ENCODE measurements at regions not wholly inside any gene's neighbourhood (a gene's known extent, or its start where the extent isn't known, plus 50 kb on each side); places are given as distances from the start of the nearest gene placed in this dataset.

DNA sequence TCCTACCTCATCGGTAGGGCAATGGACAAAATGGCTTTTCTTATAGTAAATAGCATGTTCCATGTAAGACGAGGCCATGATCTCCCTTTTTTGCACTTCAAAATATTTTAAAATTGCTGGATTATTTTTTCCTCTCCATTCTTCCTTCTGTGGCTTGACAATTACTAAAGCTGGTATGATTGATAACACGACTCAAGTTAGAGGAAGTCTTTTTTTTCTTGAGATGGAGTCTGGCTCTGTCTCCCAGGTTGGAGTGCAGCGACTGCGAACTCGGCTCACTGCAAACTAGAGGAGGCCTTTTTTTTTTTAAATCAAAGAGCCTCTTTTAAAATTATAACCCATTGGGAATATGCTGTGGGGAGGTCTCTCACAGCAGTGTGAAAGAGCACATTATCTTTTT, 124.5 kb upstream of the TBL1XR1 start:
- Histone ChIP-seq H3K36me3 (ENCODE audit: insufficient read depth, low read length) (no peaks in the 10 kb centered on the region), H4K20me1 (ENCODE audit: insufficient read depth, low read length) (no peaks in the 10 kb centered on the region), H2AFZ (ENCODE audit: low read length) (no peak overlapping the region), H3K79me2 (ENCODE audit: insufficient read depth, low read length) (no peaks in the 10 kb centered on the region), H3K27me3 (ENCODE audit: insufficient read depth, low read length) (no peaks in the 10 kb centered on the region), H3K27ac (ENCODE audit: low read depth, low read length) (no peak overlapping the region), H3K4me1 (ENCODE audit: insufficient read depth, low read length) (peaks cover 12% of the 10 kb centered on the region), H3K9me3 (ENCODE audit: low read depth, low read length) (no peaks in the 10 kb centered on the region), H3K4me3 (ENCODE audit: insufficient read depth, low read length) (no peak overlapping the region), H3K4me2 (ENCODE audit: insufficient read depth, low read length) (no peak overlapping the region)
- no peak for DNase-seq (ENCODE audit: insufficient read length, low spot score, missing footprints)
- TF ChIP-seq, protein P1, sequence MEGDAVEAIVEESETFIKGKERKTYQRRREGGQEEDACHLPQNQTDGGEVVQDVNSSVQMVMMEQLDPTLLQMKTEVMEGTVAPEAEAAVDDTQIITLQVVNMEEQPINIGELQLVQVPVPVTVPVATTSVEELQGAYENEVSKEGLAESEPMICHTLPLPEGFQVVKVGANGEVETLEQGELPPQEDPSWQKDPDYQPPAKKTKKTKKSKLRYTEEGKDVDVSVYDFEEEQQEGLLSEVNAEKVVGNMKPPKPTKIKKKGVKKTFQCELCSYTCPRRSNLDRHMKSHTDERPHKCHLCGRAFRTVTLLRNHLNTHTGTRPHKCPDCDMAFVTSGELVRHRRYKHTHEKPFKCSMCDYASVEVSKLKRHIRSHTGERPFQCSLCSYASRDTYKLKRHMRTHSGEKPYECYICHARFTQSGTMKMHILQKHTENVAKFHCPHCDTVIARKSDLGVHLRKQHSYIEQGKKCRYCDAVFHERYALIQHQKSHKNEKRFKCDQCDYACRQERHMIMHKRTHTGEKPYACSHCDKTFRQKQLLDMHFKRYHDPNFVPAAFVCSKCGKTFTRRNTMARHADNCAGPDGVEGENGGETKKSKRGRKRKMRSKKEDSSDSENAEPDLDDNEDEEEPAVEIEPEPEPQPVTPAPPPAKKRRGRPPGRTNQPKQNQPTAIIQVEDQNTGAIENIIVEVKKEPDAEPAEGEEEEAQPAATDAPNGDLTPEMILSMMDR (IDR thresholded peaks at IDR 0.05; ENCODE audit: extremely low read depth, low read depth, low read length), result no peak

DNA sequence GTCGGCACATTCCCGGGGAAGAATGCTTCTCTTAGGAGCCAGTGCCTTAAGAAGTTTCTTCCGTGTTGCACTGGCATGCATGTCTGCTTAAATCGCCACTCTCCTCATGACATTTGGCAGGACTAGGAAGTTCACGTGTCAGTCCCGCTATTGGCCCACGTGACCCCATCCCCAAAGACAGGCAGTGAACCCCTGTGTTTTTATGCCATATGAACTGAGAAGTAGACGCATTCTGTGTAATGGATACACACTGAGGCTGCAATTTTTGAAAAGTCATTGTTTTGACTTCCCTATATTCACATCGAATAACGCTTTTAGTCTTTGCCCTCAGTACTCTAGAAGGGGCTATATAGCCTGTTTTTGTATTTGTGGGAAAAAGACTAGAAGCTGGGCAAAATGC, 125.6 kb upstream of the TBL1XR1 start:
- Histone ChIP-seq H4K20me1 (ENCODE audit: insufficient read depth, low read length) (no peaks in the 10 kb centered on the region), H2AFZ (ENCODE audit: low read length) (no peak overlapping the region), H3K4me2 (ENCODE audit: insufficient read depth, low read length) (no peak overlapping the region), H3K4me3 (ENCODE audit: insufficient read depth, low read length) (no peak overlapping the region), H3K4me1 (ENCODE audit: insufficient read depth, low read length) (peaks cover 12% of the 10 kb centered on the region), H3K9me3 (ENCODE audit: low read depth, low read length) (no peaks in the 10 kb centered on the region), H3K27ac (ENCODE audit: low read depth, low read length) (no peak overlapping the region), H3K79me2 (ENCODE audit: insufficient read depth, low read length) (no peaks in the 10 kb centered on the region), H3K36me3 (ENCODE audit: insufficient read depth, low read length) (no peaks in the 10 kb centered on the region), H3K27me3 (ENCODE audit: insufficient read depth, low read length) (no peaks in the 10 kb centered on the region)
- TF ChIP-seq, protein P1 (IDR thresholded peaks at IDR 0.05; ENCODE audit: extremely low read depth, low read depth, low read length), result no peak
- no peak for DNase-seq (ENCODE audit: insufficient read length, low spot score, missing footprints)

DNA sequence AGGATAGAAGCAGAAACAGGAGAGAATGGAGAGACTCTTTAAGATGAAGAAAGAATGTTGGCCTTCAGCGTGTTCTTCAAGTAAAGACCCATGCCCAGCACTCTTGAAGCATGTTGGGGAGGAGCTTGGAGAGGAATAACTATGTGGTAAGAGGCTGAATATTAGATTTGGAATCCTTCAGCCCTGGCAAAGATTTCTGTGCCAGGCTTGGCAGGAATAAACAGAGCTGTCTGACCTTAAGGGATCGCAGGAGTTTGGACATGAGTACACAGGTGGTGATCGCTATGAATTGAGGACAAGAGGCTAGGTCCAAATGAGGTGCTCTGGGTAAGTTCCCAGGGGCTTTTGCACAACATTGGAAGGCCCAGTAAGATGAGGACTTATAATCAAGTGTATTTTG, 132.6 kb upstream of the TBL1XR1 start:
- H3K36me3 ChIP-seq (ENCODE audit: insufficient read depth, low read length), result no peaks in the 10 kb centered on the region
- TF ChIP-seq, protein P1 (IDR thresholded peaks at IDR 0.05; ENCODE audit: extremely low read depth, low read depth, low read length), result no peak
- peak overlapping the region; percentile 20 for H2AFZ ChIP-seq (ENCODE audit: low read length)
- H3K4me2 ChIP-seq (ENCODE audit: insufficient read depth, low read length), result no peak overlapping the region
- no peaks in the 10 kb centered on the region for H4K20me1 ChIP-seq (ENCODE audit: insufficient read depth, low read length)
- H3K4me1 ChIP-seq (ENCODE audit: insufficient read depth, low read length), result peaks cover 5% of the 10 kb centered on the region
- no peaks in the 10 kb centered on the region for H3K79me2 ChIP-seq (ENCODE audit: insufficient read depth, low read length)
- H3K9me3 ChIP-seq (ENCODE audit: low read depth, low read length), result no peaks in the 10 kb centered on the region
- no peaks in the 10 kb centered on the region for H3K27me3 ChIP-seq (ENCODE audit: insufficient read depth, low read length)
- no peak for DNase-seq (ENCODE audit: insufficient read length, low spot score, missing footprints)
- H3K27ac ChIP-seq (ENCODE audit: low read depth, low read length), result no peak overlapping the region
- no peak overlapping the region for H3K4me3 ChIP-seq (ENCODE audit: insufficient read depth, low read length)

DNA sequence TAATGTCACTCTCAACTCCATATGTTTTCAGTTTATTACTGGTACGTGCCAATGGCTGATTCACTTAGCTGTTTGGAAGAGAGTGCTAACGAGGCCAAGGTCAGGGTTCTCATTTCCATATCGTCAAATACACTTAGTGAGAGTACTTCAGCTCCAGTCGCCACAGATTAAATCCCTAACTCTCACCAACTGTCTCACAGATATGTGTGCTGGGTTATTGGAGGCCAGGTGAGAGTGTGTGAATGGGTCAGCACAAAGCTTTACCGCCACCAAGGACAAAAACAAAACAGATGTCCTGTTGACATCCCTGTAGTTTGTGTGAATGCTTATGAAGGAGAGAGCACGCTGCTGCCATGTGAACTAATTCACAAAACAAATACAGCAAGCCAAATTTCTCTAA, 133.5 kb upstream of the TBL1XR1 start:
- DNase-seq (ENCODE audit: insufficient read length, low spot score, missing footprints), result no peak
- H2AFZ ChIP-seq (ENCODE audit: low read length), result no peak overlapping the region
- H3K9me3 ChIP-seq (ENCODE audit: low read depth, low read length), result no peaks in the 10 kb centered on the region
- H3K27me3 ChIP-seq (ENCODE audit: insufficient read depth, low read length), result no peaks in the 10 kb centered on the region
- H3K4me2 ChIP-seq (ENCODE audit: insufficient read depth, low read length), result no peak overlapping the region
- TF ChIP-seq, protein P1 (IDR thresholded peaks at IDR 0.05; ENCODE audit: extremely low read depth, low read depth, low read length), result no peak
- H3K4me1 ChIP-seq (ENCODE audit: insufficient read depth, low read length), result peaks cover 10% of the 10 kb centered on the region
- no peaks in the 10 kb centered on the region for H4K20me1 ChIP-seq (ENCODE audit: insufficient read depth, low read length)
- no peaks in the 10 kb centered on the region for H3K79me2 ChIP-seq (ENCODE audit: insufficient read depth, low read length)
- no peaks in the 10 kb centered on the region for H3K36me3 ChIP-seq (ENCODE audit: insufficient read depth, low read length)
- no peak overlapping the region for H3K27ac ChIP-seq (ENCODE audit: low read depth, low read length)
- H3K4me3 ChIP-seq (ENCODE audit: insufficient read depth, low read length), result no peak overlapping the region

Data from osteoblast (primary cell).